Heart right ventricle (tissue), 16 donors: ENCODE measurements at regions not wholly inside any gene's neighbourhood (a gene's known extent, or its start where the extent isn't known, plus 50 kb on each side); places are given as distances from the start of the nearest gene placed in this dataset.

Experiments
- ATAC-seq, 8 donors: fragments of 200-7000 bp; cut with Tn5 transposase; one replicate each; pipeline ENCODE4 v1.9.1; 2020; ENCODE audit warnings: mild to moderate bottlenecking in 8 of 8, moderate library complexity in 8 of 8, moderate number of reproducible peaks in 1 of 8
- DNase-seq, 2 donors: peaks; one replicate each; pipeline ENCODE4 v3.0.0-alpha.2; 2020
- H3K27ac ChIP-seq, 10 donors: fragments of 200-600 bp; sonication (generic) in 2 of 10; one replicate each; pipeline versions ENCODE4 v1.5.0 to v1.8.0; 2020 to 2022; ENCODE audit warnings: mild to moderate bottlenecking in 3 of 10
- H3K27me3 ChIP-seq, 7 donors: fragments of 200-600 bp; one replicate each; pipeline ENCODE4 v1.8.0; 2021 to 2022; ENCODE audit warnings: mild to moderate bottlenecking in 2 of 7
- H3K36me3 ChIP-seq, 9 donors: fragments of 200-600 bp; sonication (generic) in 1 of 9; one replicate each; pipeline versions ENCODE4 v1.5.0 to v1.8.0; 2020 to 2022; ENCODE audit warnings: mild to moderate bottlenecking in 2 of 9
- H3K4me1 ChIP-seq, 9 donors: fragments of 200-600 bp; sonication (generic) in 1 of 9; one replicate each; pipeline versions ENCODE4 v1.5.0 to v1.8.0; 2020 to 2022; ENCODE audit warnings: mild to moderate bottlenecking in 4 of 9
- H3K4me3 ChIP-seq, 10 donors: fragments of 200-600 bp; sonication (generic) in 2 of 10; one replicate each; pipeline versions ENCODE4 v1.5.0 to v1.8.0; 2020 to 2022; ENCODE audit warnings: mild to moderate bottlenecking in 7 of 10, moderate library complexity in 2 of 10
- H3K9me3 ChIP-seq, 11 donors: fragments of 200-600 bp in 10 of 11; sonication (generic) in 2 of 11; one replicate each; pipeline versions ENCODE4 v1.5.0 to v1.8.0; 2013 to 2022; ENCODE audit warnings: mild to moderate bottlenecking in 2 of 11, control low read depth in 1 of 11, moderate library complexity in 1 of 11
- WGBS, 2 donors: extraction: QIAGEN DNeasy Blood & Tissue Kit; methylation state at CpG; one replicate each; pipeline ENCODE4 v1.1.7; 2013; ENCODE audit warnings: inconsistent platforms in 1 of 2; 5-methylcytosine and 5-hydroxymethylcytosine counted together
- intact Hi-C, 10 donors: fragments of 100-400 bp; cut with DNase I; formaldehyde crosslinking; loops; one replicate each; pipeline versions ENCODE4 v1.11.1 to v1.14.2; 2022
- TF ChIP-seq, protein P1 (sequence below), 9 donors: fragments of 200-600 bp; sonication (generic) in 2 of 9; IDR thresholded peaks; one replicate each; pipeline versions ENCODE4 v1.5.0 to v1.8.0; 2021 to 2022; ENCODE audit warnings: antibody characterized with exemption in 9 of 9, mild to moderate bottlenecking in 5 of 9, moderate library complexity in 1 of 9
- donor health status: Arrhythmogenic right ventricular cardiomyopathy.
- donor health status: ischemic (EF 13 %, LVEDD 7.1; RV severe dilation, severe dysfunction).
- donor health status: healthy with polysubstance abuse.
- donor health status: DM: no; HTN: yes; CAD: no.
- donor health status: DM: no; HTN: no; CAD: no.
- donor health status: ischemic (EF 25% LVEDD 6.9; RV normal size, moderate dysfunction).
- donor health status: ischemic (EF 25% LVEDD 5.7; RV mildly dilated, moderate dysfunction).
- donor health status: healthy.
- donor health status: DM: yes; HTN: yes; CAD: no.
- donor health status: Ischemic cardiomyopathy.
- donor health status: ischemic (EF 35%, LVEDD 5.7; RV mildly dilated, moderate dysfunction).
- donor health status: nonischemic (EF 11% LVEDD 7.7; RV severe dilation, severe dysfunction).
- donor health status: DM: yes; HTN: yes; CAD: no.
- donor health status: PGD.
- donor health status: ischemic (EF 29% LVEDD 5.4; RV normal size, mild dysfunction).
- donor health status: nonischemic (EF 23%, LVEDD 6.1; RV moderate dilation, normal function).

DNA sequence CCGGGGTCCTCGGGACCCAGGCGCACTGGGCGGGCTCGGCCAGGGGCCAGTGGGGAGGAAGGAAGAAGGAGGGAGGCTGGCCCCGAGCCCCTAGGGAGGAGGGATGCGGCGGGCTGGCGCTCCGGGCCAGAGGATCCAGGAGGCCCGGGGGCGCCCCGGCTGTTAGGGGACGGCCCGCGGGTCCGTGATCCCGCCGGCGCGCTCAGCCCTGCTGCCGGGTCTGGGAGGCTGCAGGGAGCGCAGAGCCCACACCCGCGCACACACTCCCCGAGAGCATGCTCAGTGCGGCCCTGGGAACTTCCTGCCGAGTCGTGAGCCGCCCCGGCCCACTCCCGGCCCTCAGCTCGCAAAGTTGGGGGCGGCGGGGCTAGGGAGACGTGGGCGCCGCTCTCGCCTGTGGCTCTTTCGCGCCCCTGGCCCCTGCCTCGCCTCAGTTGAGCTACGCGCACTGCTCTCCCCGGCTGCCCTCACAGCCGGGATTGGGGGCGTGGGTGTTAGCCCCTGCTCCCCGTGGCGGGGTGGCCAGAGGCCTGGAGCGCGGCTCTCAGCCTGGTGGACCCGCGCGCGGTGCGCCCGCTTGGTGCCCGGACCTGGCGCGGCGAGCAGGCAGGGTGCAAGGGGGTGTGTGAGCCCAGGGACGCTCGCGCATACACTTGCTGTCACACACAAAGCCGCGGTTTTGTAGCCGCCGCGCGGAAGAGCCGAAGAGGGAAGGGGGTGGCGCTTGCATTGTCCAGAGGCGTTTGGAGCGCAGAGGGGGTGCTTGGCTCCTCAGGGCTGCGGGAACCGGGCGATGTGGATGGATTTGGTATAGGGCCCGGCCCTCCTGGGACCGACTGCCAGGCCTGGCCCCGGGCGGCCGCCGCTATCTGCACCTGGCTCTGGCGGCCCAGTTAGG is 132.9 kb upstream of the MGAT5 start:
- H3K27ac ChIP-seq, result peak overlapping the region; percentile 70 to 98 (median 95)
- H3K4me3 ChIP-seq, result peak overlapping the region; percentile 88 to 100 (median 98)
- TF ChIP-seq, protein P1, sequence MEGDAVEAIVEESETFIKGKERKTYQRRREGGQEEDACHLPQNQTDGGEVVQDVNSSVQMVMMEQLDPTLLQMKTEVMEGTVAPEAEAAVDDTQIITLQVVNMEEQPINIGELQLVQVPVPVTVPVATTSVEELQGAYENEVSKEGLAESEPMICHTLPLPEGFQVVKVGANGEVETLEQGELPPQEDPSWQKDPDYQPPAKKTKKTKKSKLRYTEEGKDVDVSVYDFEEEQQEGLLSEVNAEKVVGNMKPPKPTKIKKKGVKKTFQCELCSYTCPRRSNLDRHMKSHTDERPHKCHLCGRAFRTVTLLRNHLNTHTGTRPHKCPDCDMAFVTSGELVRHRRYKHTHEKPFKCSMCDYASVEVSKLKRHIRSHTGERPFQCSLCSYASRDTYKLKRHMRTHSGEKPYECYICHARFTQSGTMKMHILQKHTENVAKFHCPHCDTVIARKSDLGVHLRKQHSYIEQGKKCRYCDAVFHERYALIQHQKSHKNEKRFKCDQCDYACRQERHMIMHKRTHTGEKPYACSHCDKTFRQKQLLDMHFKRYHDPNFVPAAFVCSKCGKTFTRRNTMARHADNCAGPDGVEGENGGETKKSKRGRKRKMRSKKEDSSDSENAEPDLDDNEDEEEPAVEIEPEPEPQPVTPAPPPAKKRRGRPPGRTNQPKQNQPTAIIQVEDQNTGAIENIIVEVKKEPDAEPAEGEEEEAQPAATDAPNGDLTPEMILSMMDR (IDR thresholded peaks at IDR 0.05), result no peak
- ATAC-seq (peak; percentile 67 to 82 (median 75)), DNase-seq (peak; percentile 62 to 71)
- H3K36me3 ChIP-seq, result peaks cover 0 to under 1% (median 0%) of the 10 kb centered on the region in 9 donors
- no peaks in the 10 kb centered on the region for H3K27me3 ChIP-seq
- WGBS, 2 donors, result 0 to 1% methylated on average over 78 to 84 of the region's 84 CpGs
- intact Hi-C loops, result loop anchor here in 8 of 10 donors (5.0 to 10.0 kb wide), 10 partner anchors 54 to 291 kb away; partner anchors contain the start of gene MGAT5 (in 1 of the 8)
- no peaks in the 10 kb centered on the region for H3K9me3 ChIP-seq
- H3K4me1 ChIP-seq, result peaks cover 16 to 70% (median 64%) of the 10 kb centered on the region in 9 donors

DNA sequence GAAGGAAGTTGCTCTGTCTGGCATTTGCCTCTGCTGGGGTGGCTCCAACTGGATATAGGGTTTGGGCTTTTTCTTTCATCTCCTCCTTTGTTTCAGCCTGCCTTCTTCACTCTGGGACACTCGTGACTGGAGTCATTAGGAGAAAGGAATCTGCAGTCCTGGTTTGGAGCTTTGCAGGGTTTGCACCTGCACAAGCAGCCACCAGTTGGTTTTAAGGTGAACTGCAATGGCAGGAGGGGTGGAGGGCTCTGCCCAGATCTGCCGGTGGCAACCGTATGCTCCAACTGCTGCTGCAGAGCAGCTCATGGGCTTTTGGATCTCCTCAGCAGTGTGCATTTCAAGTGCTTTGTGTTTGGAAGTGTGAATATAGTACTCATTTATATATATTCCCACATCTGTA is 131.3 kb upstream of the MGAT5 start:
- intact Hi-C loops, result loop anchor here in 8 of 10 donors (5.0 to 10.0 kb wide), 10 partner anchors 52 to 290 kb away; partner anchors contain the start of gene MGAT5 (in 1 of the 8)
- peak overlapping the region in 2 of 10 donors; percentile 11 to 12 for H3K27ac ChIP-seq
- 41 to 55% methylated on average over 3 of the region's 3 CpGs for WGBS, 2 donors
- DNase-seq, result no peak
- H3K9me3 ChIP-seq, result no peaks in the 10 kb centered on the region
- peaks cover 0 to 4% (median 0%) of the 10 kb centered on the region in 9 donors for H3K36me3 ChIP-seq
- TF ChIP-seq, protein P1 (IDR thresholded peaks at IDR 0.05), result no peak
- peak overlapping the region in 1 of 10 donors; percentile 99 for H3K4me3 ChIP-seq
- H3K27me3 ChIP-seq, result no peaks in the 10 kb centered on the region
- peaks cover 16 to 85% (median 78%) of the 10 kb centered on the region in 9 donors for H3K4me1 ChIP-seq
- no peak for ATAC-seq

DNA sequence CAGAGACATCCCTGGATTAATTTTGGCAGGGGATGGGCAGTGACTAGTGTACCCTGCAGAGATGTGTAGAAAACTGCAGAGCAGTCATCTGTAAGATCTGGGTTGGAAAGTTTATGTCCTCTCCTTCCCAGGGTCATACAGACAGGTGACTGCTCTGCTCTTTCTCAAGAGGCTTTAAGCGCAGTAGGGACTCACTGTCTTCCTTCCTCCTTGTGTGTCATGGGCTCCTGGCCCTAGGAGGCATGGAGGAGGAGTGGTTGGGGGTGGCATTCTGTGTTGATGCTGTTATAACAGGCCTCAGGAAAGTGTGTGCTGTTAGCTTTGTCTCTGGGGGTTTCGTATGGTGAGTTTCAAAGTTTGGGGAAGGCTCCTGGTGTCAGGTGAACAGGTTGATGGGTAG is 130.5 kb upstream of the MGAT5 start:
- TF ChIP-seq, protein P1 (IDR thresholded peaks at IDR 0.05), result no peak
- DNase-seq, result no peak
- Histone ChIP-seq H3K36me3 (peaks cover 0 to 4% (median 0%) of the 10 kb centered on the region in 9 donors), H3K4me3 (no peak overlapping the region), H3K4me1 (peaks cover 16 to 85% (median 83%) of the 10 kb centered on the region in 9 donors), H3K9me3 (no peaks in the 10 kb centered on the region), H3K27ac (peak overlapping the region in 1 of 10 donors; percentile 29), H3K27me3 (no peaks in the 10 kb centered on the region)
- intact Hi-C loops, result loop anchor here in 8 of 10 donors (5.0 to 10.0 kb wide), 10 partner anchors 51 to 289 kb away; partner anchors contain the start of gene MGAT5 (in 1 of the 8)
- 81 to 88% methylated on average over 2 of the region's 2 CpGs for WGBS, 2 donors
- ATAC-seq, result no peak

DNA sequence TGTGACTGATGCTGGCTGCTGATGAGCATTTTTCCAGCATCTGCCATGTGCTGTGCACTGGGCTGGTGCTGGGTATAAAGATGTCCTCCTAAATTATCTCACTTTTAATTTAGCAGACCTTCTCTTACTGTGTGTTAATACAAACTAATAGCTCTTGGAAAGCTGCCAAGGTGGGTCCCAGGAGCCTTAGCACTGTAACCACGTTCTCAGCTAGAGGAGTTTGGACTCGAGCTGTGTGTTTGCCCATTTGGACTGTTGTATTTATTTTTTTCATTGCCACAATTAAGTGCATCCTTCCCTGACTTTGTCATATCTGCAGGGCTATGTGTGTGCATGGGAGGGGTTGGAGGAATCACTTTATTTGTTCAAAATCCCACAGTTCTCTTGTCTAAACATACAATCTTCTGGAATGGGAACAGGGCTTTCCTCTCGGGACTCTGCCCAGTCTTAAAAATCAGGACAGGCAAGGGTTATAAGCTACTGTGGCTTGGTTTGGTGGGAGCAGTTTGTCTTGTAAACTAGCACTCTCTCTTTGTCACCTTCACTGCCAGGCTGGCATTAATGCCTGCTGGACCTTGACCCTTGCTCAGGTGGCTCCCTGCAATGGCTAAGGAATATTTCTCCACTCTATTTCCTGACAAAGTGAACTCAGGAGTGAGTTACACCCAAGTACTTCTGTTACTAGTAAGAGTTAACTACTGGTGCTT is 129.7 kb upstream of the MGAT5 start:
- peaks cover 14 to 84% (median 78%) of the 10 kb centered on the region in 9 donors for H3K4me1 ChIP-seq
- intact Hi-C loops, result loop anchor here in 8 of 10 donors (5.0 to 10.0 kb wide), 10 partner anchors 51 to 288 kb away; partner anchors contain the start of gene MGAT5 (in 1 of the 8)

More for the DNA sequence above, 129.7 kb upstream of the MGAT5 start:
- H3K36me3 ChIP-seq, result peaks cover 0 to 4% (median 0%) of the 10 kb centered on the region in 9 donors
- H3K27me3 ChIP-seq, result no peaks in the 10 kb centered on the region
- no peak overlapping the region for H3K4me3 ChIP-seq
- TF ChIP-seq, protein P1 (IDR thresholded peaks at IDR 0.05), result no peak
- no peak for ATAC-seq
- 12 to 20% methylated on average over 3 of the region's 3 CpGs for WGBS, 2 donors
- no peak for DNase-seq
- no peaks in the 10 kb centered on the region for H3K9me3 ChIP-seq
- H3K27ac ChIP-seq, result peak overlapping the region in 2 of 10 donors; percentile 7 to 29
